Keratinocyte (primary cell): ENCODE measurements at regions not wholly inside any gene's neighbourhood (a gene's known extent, or its start where the extent isn't known, plus 50 kb on each side); places are given as distances from the start of the nearest gene placed in this dataset.

ENCODE experiments used
- DNase-seq: peaks from one replicate; pipeline ENCODE4 v3.0.0-alpha.2; 2011; ENCODE audit warnings: low read depth, missing footprints, low spot score
- FAIRE-seq: peaks from 2 replicates; lab custom pipeline; 2011; peaks lifted over from hg19 to GRCh38; lab: Jason Lieb, UNC
- H2AFZ ChIP-seq: 2 replicates; pipeline ENCODE4 v1.6.0; 2012; ENCODE audit warnings: low read length, control low read depth, inconsistent platforms; ENCODE audit not compliant: control insufficient read depth
- H3K27ac ChIP-seq: 2 replicates; pipeline ENCODE4 v1.5.1; 2011; ENCODE audit warnings: low read length; ENCODE audit not compliant: control insufficient read depth, insufficient read depth
- H3K27me3 ChIP-seq: 3 replicates; pipeline ENCODE4 v1.6.0; 2011; ENCODE audit warnings: low read length; ENCODE audit not compliant: control insufficient read depth, insufficient read depth; ENCODE audit errors: extremely low read depth
- H3K36me3 ChIP-seq, 2 experiments: 2 replicates in 1 of 2; 3 replicates in 1 of 2; pipeline ENCODE4 v1.5.1; 2011; ENCODE audit warnings: low read length in 2 of 2, mild to moderate bottlenecking in 1 of 2; ENCODE audit not compliant: control insufficient read depth in 2 of 2, insufficient read depth in 2 of 2; ENCODE audit errors: extremely low read depth in 1 of 2
- H3K4me1 ChIP-seq: 3 replicates; pipeline ENCODE4 v1.5.1; 2011; ENCODE audit warnings: low read length; ENCODE audit not compliant: control insufficient read depth, insufficient read depth; ENCODE audit errors: extremely low read depth
- H3K4me2 ChIP-seq: 3 replicates; pipeline ENCODE4 v1.6.0; 2011; ENCODE audit warnings: low read depth, low read length; ENCODE audit not compliant: control insufficient read depth, insufficient read depth; ENCODE audit errors: extremely low read depth
- H3K4me3 ChIP-seq, 3 experiments: fragments of 200-600 bp in 1 of 3; sonication (generic) in 1 of 3; 2 replicates in 2 of 3; 3 replicates in 1 of 3; pipeline ENCODE4 v1.5.1; 2011 to 2016; ENCODE audit warnings: low read length in 3 of 3, mild to moderate bottlenecking in 3 of 3, control low read depth in 2 of 3, inconsistent platforms in 1 of 3, low read depth in 1 of 3, mixed read lengths in 1 of 3, mixed run types in 1 of 3, moderate library complexity in 1 of 3; ENCODE audit not compliant: control insufficient read depth in 2 of 3, insufficient read depth in 2 of 3; ENCODE audit errors: extremely low read depth in 1 of 3
- H3K79me2 ChIP-seq: 2 replicates; pipeline ENCODE4 v1.6.0; 2012; ENCODE audit warnings: low read length; ENCODE audit not compliant: control insufficient read depth, insufficient read depth
- H3K9ac ChIP-seq: 3 replicates; pipeline ENCODE4 v1.6.0; 2011; ENCODE audit warnings: low read length; ENCODE audit not compliant: control insufficient read depth, insufficient read depth; ENCODE audit errors: extremely low read depth
- H3K9me1 ChIP-seq: 3 replicates; pipeline ENCODE4 v1.6.0; 2011; ENCODE audit warnings: low read length; ENCODE audit not compliant: control insufficient read depth, insufficient read depth; ENCODE audit errors: extremely low read depth
- H3K9me3 ChIP-seq: 2 replicates; pipeline ENCODE4 v1.5.1; 2012; ENCODE audit warnings: low read depth, low read length; ENCODE audit not compliant: control insufficient read depth
- H4K20me1 ChIP-seq: 3 replicates; pipeline ENCODE4 v1.6.0; 2011; ENCODE audit warnings: low read length; ENCODE audit not compliant: control insufficient read depth, insufficient read depth; ENCODE audit errors: extremely low read depth
- EZH2 ChIP-seq: IDR thresholded peaks from one replicate; pipeline ENCODE4 v1.6.1; 2012; ENCODE audit warnings: inconsistent platforms, mild to moderate bottlenecking, low read length, moderate library complexity
- dilution Hi-C: fragments of 300-500 bp; cut with MboI; formaldehyde crosslinking; loops from one replicate; pipeline ENCODE4 v1.7.0; 2020; ENCODE audit warnings: low sequenced_read_pairs; ENCODE audit not compliant: extremely low pct_ligation_motif_present
- TF ChIP-seq, protein P1 (sequence below), 3 experiments: IDR thresholded peaks in 1 of 3; conservative IDR thresholded peaks in 1 of 3; optimal IDR thresholded peaks in 1 of 3; 2 replicates in 2 of 3; 3 replicates in 1 of 3; pipeline versions ENCODE3 to v1.5.1; 2011; ENCODE audit warnings: low read length in 3 of 3, mild to moderate bottlenecking in 3 of 3, moderate library complexity in 2 of 3, control low read depth in 1 of 3, inconsistent platforms in 1 of 3; ENCODE audit not compliant: insufficient read depth in 2 of 3; ENCODE audit errors: extremely low read depth in 1 of 3

GRCh38 chr10:3579845-3580244 is 205.2 kb downstream of the KLF6 start:
- dilution Hi-C loops, result no loop called here
- no peak for FAIRE-seq
- no peaks in the 10 kb centered on the region for H3K79me2 ChIP-seq

GRCh38 chr10:3578682-3579081 is 206.3 kb downstream of the KLF6 start:
- no peaks in the 10 kb centered on the region for H3K27me3 ChIP-seq
- H3K9ac ChIP-seq, result no peak overlapping the region
- H3K36me3 ChIP-seq, result no peaks in the 10 kb centered on the region
- no peaks in the 10 kb centered on the region for H3K9me3 ChIP-seq
- DNase-seq (no peak), FAIRE-seq (no peak)
- TF ChIP-seq EZH2, result no peak
- TF ChIP-seq, protein P1, sequence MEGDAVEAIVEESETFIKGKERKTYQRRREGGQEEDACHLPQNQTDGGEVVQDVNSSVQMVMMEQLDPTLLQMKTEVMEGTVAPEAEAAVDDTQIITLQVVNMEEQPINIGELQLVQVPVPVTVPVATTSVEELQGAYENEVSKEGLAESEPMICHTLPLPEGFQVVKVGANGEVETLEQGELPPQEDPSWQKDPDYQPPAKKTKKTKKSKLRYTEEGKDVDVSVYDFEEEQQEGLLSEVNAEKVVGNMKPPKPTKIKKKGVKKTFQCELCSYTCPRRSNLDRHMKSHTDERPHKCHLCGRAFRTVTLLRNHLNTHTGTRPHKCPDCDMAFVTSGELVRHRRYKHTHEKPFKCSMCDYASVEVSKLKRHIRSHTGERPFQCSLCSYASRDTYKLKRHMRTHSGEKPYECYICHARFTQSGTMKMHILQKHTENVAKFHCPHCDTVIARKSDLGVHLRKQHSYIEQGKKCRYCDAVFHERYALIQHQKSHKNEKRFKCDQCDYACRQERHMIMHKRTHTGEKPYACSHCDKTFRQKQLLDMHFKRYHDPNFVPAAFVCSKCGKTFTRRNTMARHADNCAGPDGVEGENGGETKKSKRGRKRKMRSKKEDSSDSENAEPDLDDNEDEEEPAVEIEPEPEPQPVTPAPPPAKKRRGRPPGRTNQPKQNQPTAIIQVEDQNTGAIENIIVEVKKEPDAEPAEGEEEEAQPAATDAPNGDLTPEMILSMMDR (optimal IDR thresholded peaks at IDR 0.05 in 1 of 3, IDR thresholded peaks at IDR 0.05 in 1 of 3, conservative IDR thresholded peaks at IDR 0.05 in 1 of 3; ENCODE audit: extremely low read depth in 1 of 3, insufficient read depth in 2 of 3, low read length in 3 of 3), result no peak
- H3K9me1 ChIP-seq, result no peaks in the 10 kb centered on the region
- no peak overlapping the region for H3K27ac ChIP-seq
- no peaks in the 10 kb centered on the region for H4K20me1 ChIP-seq
- no peak overlapping the region for H2AFZ ChIP-seq
- H3K4me2 ChIP-seq, result no peak overlapping the region
- no peaks in the 10 kb centered on the region for H3K79me2 ChIP-seq
- no peak overlapping the region for H3K4me3 ChIP-seq
- no peaks in the 10 kb centered on the region for H3K4me1 ChIP-seq
- dilution Hi-C loops, result no loop called here

More at GRCh38 chr10:3579845-3580244, 205.2 kb downstream of the KLF6 start:
- H3K9ac ChIP-seq, result no peak overlapping the region
- H2AFZ ChIP-seq, result no peak overlapping the region
- no peaks in the 10 kb centered on the region for H3K9me3 ChIP-seq
- H3K9me1 ChIP-seq, result no peaks in the 10 kb centered on the region
- H4K20me1 ChIP-seq, result no peaks in the 10 kb centered on the region
- TF ChIP-seq, protein P1 (optimal IDR thresholded peaks at IDR 0.05 in 1 of 3, IDR thresholded peaks at IDR 0.05 in 1 of 3, conservative IDR thresholded peaks at IDR 0.05 in 1 of 3; ENCODE audit: extremely low read depth in 1 of 3, insufficient read depth in 2 of 3, low read length in 3 of 3), result no peak
- TF ChIP-seq EZH2, result no peak
- DNase-seq, result no peak
- no peak overlapping the region for H3K27ac ChIP-seq
- H3K27me3 ChIP-seq, result no peaks in the 10 kb centered on the region
- H3K4me2 ChIP-seq, result no peak overlapping the region
- H3K4me3 ChIP-seq, result no peak overlapping the region
- H3K36me3 ChIP-seq, result no peaks in the 10 kb centered on the region
- H3K4me1 ChIP-seq, result no peaks in the 10 kb centered on the region
